Muscle of back (tissue), 3 donors: ENCODE measurements at regions not wholly inside any gene's neighbourhood (a gene's known extent, or its start where the extent isn't known, plus 50 kb on each side); places are given as distances from the start of the nearest gene placed in this dataset.

Experiments used
- DNase-seq, 3 donors: peaks; one replicate each; pipeline versions ENCODE4 v3.0.0 to v3.0.0-alpha.2; 2013

DNA sequence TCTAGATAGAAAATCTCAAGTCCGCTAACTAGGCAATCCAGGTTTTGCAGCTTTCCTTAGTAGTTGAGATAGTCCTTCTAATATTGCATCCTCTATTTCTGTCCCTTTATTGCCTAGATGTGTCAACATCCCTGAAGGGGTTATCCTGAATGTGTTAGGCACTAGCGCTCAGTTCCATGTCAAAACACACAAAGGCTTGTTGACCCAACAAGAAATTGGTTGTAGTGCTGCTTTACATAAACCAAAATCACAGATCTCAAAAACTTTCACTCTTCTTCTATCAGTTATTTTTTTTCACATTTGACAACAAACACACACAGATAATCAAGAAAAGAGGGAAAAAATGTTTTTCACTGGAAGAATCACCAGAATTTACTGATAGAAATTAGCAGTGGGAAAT, 51.4 kb upstream of the SOX2 start:
- no peak for DNase-seq

GRCh38 chr3:181637456-181637855, 74.3 kb upstream of the SOX2 start:
- no peak for DNase-seq

- no peak for DNase-seq
Observed at GRCh38 chr3:181637056-181637455, 74.7 kb upstream of the SOX2 start.

DNA sequence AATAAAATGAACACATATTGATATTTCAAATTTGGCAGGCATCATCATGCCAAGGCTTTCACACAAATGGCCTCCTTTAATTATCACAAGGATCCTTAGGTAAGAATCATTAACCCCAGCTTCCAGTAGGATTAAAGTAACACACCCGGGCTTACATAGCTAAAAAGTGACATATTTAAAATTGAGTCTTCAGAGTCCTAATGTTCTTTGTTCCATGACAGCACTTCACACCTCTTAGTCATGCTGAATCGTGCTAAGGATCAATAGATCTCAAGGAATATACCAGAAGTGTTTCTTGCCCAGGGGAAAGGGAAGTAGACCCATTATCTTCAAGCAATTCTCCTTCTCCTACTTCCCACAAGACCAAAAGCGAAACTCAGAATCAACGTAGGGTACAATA, 76.6 kb upstream of the SOX2 start:
- DNase-seq, result no peak

DNA sequence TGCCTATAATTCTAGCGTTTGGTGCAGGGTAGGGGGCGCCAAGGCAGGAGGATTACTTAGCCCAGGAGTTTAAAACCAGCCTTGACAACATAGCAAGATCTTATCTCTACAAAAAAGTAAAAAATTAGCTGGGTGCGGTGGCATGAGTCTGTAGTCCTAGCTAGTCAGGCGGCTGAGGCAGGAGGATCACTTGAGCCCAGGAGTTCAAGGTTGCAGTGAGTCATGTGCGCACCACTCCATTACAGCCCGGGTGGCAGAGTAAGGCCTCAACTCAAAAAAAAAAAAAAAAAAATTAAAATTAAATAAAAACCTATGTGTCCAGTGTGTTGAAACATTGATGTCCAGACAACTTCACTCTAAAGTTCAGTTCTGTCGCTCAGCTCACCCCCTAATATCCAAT, 78.2 kb upstream of the SOX2 start:
- no peak for DNase-seq

DNA sequence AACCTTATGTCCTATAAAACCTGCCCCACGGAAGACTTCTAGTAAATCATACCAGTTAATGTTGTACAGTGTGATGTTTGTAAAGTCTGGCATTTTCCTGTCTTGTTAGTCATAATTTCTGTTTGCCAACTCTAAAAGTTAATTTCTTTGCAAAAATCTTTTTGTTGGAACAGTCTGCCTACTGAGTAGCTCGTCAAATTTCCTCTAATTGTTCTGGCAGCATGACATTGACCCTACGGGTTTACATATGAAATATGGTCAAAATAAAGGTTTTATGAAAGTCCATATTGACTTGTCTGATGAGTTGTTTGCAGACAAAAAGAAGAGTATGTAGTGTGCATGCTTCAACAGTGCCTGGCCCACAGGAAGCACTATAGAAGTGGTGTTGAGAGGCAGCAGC, 79.8 kb upstream of the SOX2 start:
- no peak for DNase-seq

DNA sequence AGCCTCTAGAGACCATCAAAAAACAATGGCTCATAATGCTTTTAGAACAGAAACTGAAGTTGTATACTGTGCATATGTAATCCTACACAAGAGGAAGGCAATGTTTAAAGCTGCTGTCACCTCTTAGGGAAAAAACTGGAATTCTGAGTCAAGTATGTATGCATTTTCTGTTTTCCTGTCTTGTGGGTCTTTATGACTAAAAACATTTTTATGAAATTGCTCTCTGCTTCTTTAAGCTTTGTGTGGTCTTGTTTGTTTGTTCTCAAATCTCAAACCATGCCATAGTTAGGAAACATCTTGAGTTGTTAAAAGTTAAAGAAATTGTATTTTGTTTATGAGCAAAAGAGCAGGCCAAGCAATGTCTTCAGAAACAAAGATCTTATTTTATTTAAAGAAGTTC, 80.9 kb upstream of the SOX2 start:
- DNase-seq, result no peak

DNA sequence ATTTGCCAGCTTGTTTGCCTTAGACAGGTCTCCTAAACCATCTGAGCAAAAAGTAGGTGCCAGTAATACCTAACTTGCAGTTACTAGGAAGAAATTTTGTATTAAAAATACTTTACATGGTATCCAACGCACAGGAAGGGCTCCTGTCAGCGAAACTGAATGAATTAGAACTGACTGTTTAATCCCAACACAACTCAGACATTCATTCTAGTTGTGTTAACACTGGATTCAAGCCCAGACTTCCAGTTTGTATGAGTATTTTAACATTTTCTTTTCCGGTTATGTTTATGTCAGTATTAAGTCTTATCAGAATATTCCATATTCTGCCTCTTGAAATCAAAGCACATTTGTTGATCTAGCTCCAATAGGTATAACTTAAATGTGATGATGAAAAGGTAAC, 82.0 kb upstream of the SOX2 start:
- DNase-seq, result no peak

DNA sequence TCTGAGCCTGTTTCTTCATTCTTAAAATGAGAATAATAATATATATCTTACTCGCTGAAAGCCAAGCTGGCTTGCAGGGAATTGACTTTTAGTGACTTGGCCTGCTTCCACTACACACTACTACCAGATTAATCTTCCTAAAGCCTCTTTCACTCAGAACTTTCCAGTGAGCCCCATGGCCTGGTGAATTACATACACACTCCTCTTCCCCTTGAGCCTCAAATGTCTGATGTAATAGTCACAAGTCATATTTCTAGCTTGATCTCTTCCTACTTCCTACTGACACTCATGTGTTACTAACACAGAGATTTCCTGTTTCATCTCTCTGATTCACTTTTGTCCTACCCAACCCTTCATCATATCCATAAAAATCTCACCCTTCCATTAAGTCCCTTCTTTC, 82.7 kb upstream of the SOX2 start:
- peak in 2 of 3 donors; percentile 11 to 27 for DNase-seq

GRCh38 chr3:181628384-181628783, 83.3 kb upstream of the SOX2 start:
- no peak for DNase-seq

- DNase-seq, result no peak
Observed at GRCh38 chr3:181626036-181626435, 85.7 kb upstream of the SOX2 start.

GRCh38 chr3:181623924-181624694, 87.6 kb upstream of the SOX2 start:
- DNase-seq, result no peak

DNA sequence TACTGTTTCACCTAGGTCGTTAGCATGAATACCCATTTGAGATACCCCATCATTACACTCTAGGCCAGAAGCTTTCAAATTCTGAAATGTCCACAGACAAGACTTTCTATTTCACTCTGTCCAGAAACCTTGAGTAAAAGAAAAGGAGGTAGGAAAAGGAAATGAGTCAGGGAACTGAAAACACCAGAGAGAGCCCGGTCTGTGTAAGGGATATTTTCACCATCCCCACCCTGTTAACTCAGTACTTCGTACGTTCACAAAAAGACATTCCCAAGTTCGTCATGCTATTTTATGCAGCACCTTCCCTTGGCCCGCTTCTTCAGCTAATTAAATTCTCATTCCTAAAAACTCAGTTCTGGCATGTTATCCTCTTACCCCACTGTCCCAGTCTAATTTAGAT, 89.4 kb upstream of the SOX2 start:
- DNase-seq, result no peak

DNA sequence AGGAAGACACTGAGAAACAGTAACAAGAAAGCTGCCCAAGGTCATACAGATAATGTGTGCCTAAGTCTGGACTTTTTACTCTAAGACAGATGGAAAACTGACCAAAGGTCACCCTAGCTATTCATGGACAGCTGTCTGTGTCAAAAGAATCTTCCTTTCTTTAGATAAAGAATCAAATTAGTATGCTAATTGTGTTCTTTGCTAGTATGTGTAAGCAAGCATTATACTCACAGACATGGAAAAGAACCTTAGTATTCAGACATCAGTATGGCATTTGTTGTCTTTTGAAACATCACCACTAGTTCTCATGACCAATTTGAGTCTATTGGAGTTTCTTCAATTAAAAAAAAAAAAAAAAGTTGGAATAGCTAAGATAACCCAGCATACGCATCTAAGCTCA, 91.8 kb upstream of the SOX2 start:
- DNase-seq, result no peak

DNA sequence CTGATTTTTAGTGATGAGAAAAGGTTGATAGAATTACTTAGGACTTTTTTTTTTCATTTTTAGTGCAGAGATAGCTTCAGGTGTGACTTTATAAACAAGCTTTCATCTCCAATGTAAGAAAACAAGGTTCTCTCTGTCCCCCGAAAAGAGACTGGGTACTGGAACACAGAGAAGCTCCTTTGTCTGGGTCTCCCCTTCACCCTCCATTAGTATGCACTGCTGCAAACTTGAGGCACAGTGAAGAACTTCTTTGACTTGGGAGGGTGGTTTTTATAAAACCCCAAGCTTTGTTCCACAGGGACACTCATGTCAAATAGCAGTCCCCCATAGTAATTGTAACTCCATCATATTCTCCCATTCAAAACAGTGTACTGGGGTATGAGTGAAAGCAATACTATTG, 93.5 kb upstream of the SOX2 start:
- no peak for DNase-seq

- no peak for DNase-seq
Observed at GRCh38 chr3:181616088-181617070, 95.3 kb upstream of the SOX2 start.

- no peak for DNase-seq
Observed at GRCh38 chr3:181615666-181616065, 96.1 kb upstream of the SOX2 start.

- DNase-seq, result no peak
Observed at GRCh38 chr3:181614878-181615277, 96.8 kb upstream of the SOX2 start.

GRCh38 chr3:181613813-181614212, 97.9 kb upstream of the SOX2 start:
- DNase-seq, result no peak

DNA sequence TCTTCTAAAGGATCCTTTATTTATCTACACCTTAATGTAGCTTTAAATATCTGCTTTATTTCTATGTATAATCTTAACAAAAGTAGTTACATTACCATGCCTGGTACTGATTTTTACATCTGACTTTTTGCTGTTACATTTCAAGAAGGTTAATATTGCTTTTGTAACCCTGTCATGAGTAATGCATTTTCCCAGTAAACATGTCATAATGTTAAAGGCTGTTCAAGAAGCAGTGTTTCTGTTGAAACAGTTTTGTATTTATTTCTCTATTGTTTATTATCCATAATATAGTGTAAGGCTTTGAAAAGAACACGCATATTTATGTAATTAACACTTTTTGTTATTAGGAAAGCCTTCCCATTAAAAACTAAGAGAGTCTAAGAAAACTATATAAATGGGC, 98.5 kb upstream of the SOX2 start:
- no peak for DNase-seq

DNA sequence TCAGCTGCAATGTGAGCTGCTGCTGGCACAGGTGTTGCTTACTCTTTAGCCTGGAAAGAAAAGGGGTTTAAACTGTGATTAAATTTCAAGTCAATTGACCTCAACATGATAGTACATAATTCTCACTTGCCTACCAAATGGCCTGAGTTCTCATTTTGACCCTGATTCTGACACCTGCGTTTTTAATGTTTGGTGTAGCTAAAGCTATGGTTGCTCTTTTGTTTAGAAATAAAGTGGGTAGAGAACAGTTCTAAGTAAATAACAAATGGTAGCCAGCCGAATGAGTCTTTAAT, 100.8 kb upstream of the SOX2 start:
- DNase-seq, result no peak

DNA sequence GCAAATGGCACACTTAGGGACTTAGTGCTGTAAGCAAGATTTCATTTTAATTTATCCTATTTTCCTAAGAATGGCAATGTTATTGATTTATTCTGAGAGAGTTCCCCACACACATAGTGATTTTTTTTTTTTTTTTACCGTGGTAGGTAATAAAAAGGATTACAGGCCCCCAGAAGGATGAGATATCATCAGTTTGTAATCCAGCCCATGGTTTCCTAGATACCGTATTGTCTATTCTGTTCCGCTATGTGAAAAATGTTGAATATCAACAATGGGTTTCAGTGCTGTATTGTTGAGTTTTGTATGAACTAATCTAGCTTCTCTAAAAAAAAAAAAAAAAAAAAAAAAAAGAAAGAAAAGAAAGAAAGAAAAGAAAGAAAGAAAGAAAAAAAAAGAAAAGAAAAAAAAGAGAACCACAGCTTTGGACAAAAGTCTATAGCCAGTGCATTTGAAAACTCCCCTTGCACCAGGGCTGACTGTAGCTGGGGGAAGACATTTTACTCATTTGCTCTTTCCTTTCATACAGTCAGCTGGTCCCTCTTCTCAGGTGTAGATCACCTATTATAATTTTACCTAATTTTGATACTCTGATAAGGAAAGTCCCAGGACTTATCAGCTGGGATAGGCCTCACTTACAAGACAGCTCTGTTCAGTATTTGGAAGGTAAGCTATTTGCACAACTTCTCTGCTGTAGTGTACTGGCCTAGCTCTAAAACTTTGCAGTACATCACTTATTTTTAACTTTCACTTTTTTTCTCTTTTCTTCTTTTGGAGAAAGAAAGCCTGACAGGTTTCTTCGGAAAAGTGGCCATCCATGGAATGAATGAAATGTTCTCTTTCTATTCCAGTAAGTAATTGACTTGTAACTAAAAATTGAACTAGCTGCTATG, 101.4 kb upstream of the SOX2 start:
- DNase-seq, result no peak
